ENCODE measurements at regions not wholly inside any gene's neighbourhood (a gene's known extent, or its start where the extent isn't known, plus 50 kb on each side); places are given as distances from the start of the nearest gene placed in this dataset.

DNA sequence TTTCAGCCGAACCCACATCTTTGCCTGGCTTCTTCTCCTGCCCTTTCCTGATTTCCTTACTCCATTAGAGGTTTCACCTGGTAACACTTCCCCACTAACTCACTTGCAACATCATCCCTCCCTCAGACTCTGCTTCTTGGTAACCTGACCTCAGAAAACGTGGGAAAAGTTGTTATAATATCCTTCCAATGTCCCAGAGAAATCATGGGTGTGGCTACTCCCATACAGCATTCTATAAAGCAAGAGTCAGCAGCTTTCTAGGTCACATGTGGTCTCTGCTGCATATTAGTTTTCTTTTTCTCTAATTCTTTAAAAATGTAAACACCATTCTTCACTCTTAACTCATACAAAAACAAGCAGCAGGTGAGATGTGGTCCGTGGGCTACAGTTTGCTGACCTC, 283.1 kb upstream of the MAOA start:
- H3K4me1 ChIP-seq (ENCODE audit: low read depth) = no peaks in the 10 kb centered on the region
- TF ChIP-seq, protein P1, sequence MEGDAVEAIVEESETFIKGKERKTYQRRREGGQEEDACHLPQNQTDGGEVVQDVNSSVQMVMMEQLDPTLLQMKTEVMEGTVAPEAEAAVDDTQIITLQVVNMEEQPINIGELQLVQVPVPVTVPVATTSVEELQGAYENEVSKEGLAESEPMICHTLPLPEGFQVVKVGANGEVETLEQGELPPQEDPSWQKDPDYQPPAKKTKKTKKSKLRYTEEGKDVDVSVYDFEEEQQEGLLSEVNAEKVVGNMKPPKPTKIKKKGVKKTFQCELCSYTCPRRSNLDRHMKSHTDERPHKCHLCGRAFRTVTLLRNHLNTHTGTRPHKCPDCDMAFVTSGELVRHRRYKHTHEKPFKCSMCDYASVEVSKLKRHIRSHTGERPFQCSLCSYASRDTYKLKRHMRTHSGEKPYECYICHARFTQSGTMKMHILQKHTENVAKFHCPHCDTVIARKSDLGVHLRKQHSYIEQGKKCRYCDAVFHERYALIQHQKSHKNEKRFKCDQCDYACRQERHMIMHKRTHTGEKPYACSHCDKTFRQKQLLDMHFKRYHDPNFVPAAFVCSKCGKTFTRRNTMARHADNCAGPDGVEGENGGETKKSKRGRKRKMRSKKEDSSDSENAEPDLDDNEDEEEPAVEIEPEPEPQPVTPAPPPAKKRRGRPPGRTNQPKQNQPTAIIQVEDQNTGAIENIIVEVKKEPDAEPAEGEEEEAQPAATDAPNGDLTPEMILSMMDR (IDR thresholded peaks at IDR 0.05; ENCODE audit: low read depth, low read length) = no peak
- DNase-seq (ENCODE audit: low read depth in 1 of 2, low spot score in 1 of 2) = no peak
- H3K36me3 ChIP-seq = no peaks in the 10 kb centered on the region
- H3K27me3 ChIP-seq = no peaks in the 10 kb centered on the region
- peaks cover 4% of the 10 kb centered on the region for H3K9me3 ChIP-seq (ENCODE audit: low read depth)
- H3K4me3 ChIP-seq = no peak overlapping the region
- no peak overlapping the region for H3K27ac ChIP-seq

DNA sequence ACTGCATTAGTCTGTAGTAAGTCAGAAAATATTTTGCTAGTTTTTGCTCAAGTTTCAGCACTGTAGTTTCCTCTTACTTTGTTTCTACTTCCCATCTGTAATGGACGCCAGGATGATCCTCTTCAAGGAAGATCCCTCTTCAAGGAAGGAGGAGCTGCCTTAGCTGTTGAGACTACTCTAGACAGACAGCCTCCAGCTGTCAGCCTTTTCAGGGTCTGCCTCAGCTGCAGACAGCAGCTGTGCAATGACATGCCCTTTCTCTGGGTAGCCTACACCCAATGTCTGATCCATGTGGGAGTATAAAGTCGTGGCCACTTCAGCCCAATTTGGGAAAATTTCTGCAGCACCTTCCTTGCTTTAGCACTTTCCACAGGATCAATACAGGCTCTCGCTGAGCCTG, 281.0 kb upstream of the MAOA start:
- Histone ChIP-seq H3K27ac (no peak overlapping the region), H3K4me1 (ENCODE audit: low read depth) (no peaks in the 10 kb centered on the region), H3K36me3 (no peaks in the 10 kb centered on the region), H3K4me3 (no peak overlapping the region), H3K9me3 (ENCODE audit: low read depth) (peaks cover 4% of the 10 kb centered on the region), H3K27me3 (no peaks in the 10 kb centered on the region)
- TF ChIP-seq, protein P1 (IDR thresholded peaks at IDR 0.05; ENCODE audit: low read depth, low read length) = no peak
- DNase-seq (ENCODE audit: low read depth in 1 of 2, low spot score in 1 of 2) = no peak

DNA sequence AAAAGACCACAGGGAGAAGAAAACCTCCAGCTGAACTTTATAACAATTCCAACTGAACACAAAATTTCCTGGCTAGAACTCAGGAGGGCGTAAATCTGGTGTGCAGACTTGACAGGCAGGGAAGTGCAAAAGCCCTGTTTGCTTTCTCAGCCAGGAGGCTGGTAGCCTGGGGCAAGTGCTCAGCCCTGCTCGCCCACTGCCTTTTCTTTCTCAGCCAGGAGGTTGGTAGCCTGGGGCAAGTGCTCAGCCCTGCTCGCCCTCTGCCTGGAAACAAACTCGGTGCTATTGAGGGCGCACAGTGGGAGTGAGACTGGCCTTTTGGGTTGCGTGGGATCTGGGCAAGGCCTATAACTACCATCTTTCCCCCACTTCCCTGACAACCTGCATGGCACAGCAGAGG, 275.4 kb upstream of the MAOA start:
- no peak for DNase-seq (ENCODE audit: low read depth in 1 of 2, low spot score in 1 of 2)
- TF ChIP-seq, protein P1 (IDR thresholded peaks at IDR 0.05; ENCODE audit: low read depth, low read length) = no peak
- no peaks in the 10 kb centered on the region for H3K9me3 ChIP-seq (ENCODE audit: low read depth)
- H3K4me3 ChIP-seq = no peak overlapping the region
- no peaks in the 10 kb centered on the region for H3K4me1 ChIP-seq (ENCODE audit: low read depth)
- H3K36me3 ChIP-seq = no peaks in the 10 kb centered on the region
- no peaks in the 10 kb centered on the region for H3K27me3 ChIP-seq
- no peak overlapping the region for H3K27ac ChIP-seq

DNA sequence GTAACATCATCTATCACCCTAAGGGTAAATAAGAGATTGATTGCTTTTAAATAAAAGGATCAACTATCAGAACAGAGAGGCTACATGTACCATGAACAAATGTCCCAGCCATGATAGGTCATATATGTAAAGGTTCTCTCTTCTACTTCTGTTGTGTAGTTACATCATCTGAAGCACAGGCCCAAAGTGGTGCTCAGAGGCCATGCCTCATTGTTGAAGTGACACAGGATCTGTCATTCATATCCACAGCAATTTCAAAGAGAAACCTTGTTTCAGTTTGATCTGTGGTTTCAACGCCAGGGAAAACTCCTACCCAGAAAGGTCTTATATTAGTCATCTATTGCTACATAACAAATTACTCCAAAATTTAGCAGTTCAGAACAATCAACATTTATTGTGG, 269.2 kb upstream of the MAOA start:
- H3K4me1 ChIP-seq (ENCODE audit: low read depth) = no peaks in the 10 kb centered on the region
- no peak for DNase-seq (ENCODE audit: low read depth in 1 of 2, low spot score in 1 of 2)
- H3K9me3 ChIP-seq (ENCODE audit: low read depth) = no peaks in the 10 kb centered on the region
- no peaks in the 10 kb centered on the region for H3K27me3 ChIP-seq
- TF ChIP-seq, protein P1 (IDR thresholded peaks at IDR 0.05; ENCODE audit: low read depth, low read length) = no peak
- no peaks in the 10 kb centered on the region for H3K36me3 ChIP-seq
- H3K27ac ChIP-seq = no peak overlapping the region
- no peak overlapping the region for H3K4me3 ChIP-seq

DNA sequence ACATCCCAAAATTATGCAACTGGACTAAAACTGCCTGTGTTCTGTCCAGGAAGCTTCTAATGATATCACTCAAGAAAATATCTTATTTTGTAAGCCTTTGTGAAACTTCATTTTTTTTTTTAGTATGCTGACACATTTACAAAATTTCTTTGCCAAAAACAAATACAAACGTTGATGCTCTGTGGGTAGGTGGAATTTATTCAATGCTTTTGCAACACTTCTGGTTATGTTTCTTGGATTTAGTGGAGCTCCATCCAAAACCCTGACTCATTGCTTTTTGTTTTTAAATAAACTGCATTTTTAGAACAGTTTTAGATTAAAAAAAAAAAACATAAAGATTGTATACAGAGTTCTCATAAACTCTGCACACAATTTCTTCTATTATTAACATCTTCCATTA, 250.9 kb upstream of the MAOA start:
- Histone ChIP-seq H3K27ac (no peak overlapping the region), H3K27me3 (no peaks in the 10 kb centered on the region), H3K4me1 (ENCODE audit: low read depth) (no peaks in the 10 kb centered on the region), H3K9me3 (ENCODE audit: low read depth) (no peaks in the 10 kb centered on the region), H3K4me3 (no peak overlapping the region), H3K36me3 (no peaks in the 10 kb centered on the region)
- no peak for DNase-seq (ENCODE audit: low read depth in 1 of 2, low spot score in 1 of 2)
- TF ChIP-seq, protein P1 (IDR thresholded peaks at IDR 0.05; ENCODE audit: low read depth, low read length) = no peak

DNA sequence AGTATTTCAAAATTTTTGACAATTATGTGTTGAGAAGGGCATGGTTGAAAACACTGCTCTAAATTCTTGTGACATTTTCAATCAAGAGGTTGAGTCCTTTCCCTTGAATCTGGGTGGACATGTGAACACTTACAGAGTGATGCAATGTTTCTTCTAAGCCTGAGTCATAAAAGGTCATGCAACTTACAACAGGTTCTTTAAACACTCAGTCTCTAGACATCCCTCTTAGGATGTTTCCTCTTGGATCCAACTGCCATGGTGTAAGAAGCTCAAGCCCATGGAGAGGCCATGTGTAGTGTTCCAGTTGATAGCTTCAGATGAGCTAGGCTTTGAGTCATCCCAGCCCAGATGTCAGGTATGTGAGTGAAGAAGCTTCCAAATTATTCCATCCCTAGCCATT, 232.2 kb upstream of the MAOA start:
- TF ChIP-seq, protein P1 (IDR thresholded peaks at IDR 0.05; ENCODE audit: low read depth, low read length) = no peak
- no peaks in the 10 kb centered on the region for H3K36me3 ChIP-seq
- DNase-seq (ENCODE audit: low read depth in 1 of 2, low spot score in 1 of 2) = no peak
- H3K9me3 ChIP-seq (ENCODE audit: low read depth) = no peaks in the 10 kb centered on the region
- no peaks in the 10 kb centered on the region for H3K27me3 ChIP-seq
- H3K4me3 ChIP-seq = no peak overlapping the region
- H3K27ac ChIP-seq = no peak overlapping the region
- no peaks in the 10 kb centered on the region for H3K4me1 ChIP-seq (ENCODE audit: low read depth)
